GM10248 (cell line): ENCODE measurements at regions not wholly inside any gene's neighbourhood (a gene's known extent, or its start where the extent isn't known, plus 50 kb on each side); places are given as distances from the start of the nearest gene placed in this dataset.
"Not testable (repeated sequence)": the region's sequence is repeated elsewhere in the genome, so short reads cannot be mapped to it uniquely, and the experiment has no call there.

ENCODE experiments used
- CTCF ChIA-PET: fragments of 300-600 bp; sonication (Branson Sonifier 250); formaldehyde crosslinking; extraction: SDS; loops from one replicate; lab custom pipeline; 2021; ENCODE audit warnings: antibody characterized with exemption; lab: Yijun Ruan, JAX
- POLR2A ChIA-PET: fragments of 350-650 bp; sonication (Branson Sonifier 250); formaldehyde crosslinking; extraction: SDS; loops from one replicate; lab custom pipeline; 2020; ENCODE audit warnings: antibody characterized with exemption; lab: Yijun Ruan, JAX
- DNase-seq: peaks from one replicate; pipeline ENCODE4 v3.0.0; 2012; ENCODE audit errors: extremely low spot score
- TF ChIP-seq, protein P1 (sequence below): IDR thresholded peaks from 2 replicates; pipeline ENCODE4 v1.5.1; 2012; ENCODE audit warnings: mild to moderate bottlenecking, low read depth; ENCODE audit errors: extremely low read depth, missing control alignments, control extremely low read depth

DNA sequence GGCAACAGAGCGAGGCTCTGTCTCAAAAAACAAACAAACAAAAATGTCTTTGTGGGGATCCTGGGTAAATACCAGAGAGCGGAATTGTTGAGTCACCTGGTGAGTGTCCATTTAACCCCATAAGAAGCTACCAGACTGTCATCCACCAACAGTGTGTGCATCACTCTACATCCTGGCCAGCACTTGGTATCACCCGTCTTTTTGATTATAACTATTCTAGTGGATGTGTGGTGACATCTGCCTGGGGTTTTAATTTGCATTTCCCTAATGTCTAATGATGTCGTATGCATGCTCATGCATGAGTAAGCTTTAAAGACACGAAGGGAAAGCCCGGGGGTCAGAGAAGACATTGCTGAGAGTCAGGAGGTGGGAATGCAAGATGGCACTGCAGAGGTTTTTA is 126.7 kb upstream of the MRI1 start:
- ChIA-PET POLR2A (no interaction called here), CTCF (no interaction called here)
- TF ChIP-seq, protein P1, sequence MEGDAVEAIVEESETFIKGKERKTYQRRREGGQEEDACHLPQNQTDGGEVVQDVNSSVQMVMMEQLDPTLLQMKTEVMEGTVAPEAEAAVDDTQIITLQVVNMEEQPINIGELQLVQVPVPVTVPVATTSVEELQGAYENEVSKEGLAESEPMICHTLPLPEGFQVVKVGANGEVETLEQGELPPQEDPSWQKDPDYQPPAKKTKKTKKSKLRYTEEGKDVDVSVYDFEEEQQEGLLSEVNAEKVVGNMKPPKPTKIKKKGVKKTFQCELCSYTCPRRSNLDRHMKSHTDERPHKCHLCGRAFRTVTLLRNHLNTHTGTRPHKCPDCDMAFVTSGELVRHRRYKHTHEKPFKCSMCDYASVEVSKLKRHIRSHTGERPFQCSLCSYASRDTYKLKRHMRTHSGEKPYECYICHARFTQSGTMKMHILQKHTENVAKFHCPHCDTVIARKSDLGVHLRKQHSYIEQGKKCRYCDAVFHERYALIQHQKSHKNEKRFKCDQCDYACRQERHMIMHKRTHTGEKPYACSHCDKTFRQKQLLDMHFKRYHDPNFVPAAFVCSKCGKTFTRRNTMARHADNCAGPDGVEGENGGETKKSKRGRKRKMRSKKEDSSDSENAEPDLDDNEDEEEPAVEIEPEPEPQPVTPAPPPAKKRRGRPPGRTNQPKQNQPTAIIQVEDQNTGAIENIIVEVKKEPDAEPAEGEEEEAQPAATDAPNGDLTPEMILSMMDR = no peak
- no peak for DNase-seq

DNA sequence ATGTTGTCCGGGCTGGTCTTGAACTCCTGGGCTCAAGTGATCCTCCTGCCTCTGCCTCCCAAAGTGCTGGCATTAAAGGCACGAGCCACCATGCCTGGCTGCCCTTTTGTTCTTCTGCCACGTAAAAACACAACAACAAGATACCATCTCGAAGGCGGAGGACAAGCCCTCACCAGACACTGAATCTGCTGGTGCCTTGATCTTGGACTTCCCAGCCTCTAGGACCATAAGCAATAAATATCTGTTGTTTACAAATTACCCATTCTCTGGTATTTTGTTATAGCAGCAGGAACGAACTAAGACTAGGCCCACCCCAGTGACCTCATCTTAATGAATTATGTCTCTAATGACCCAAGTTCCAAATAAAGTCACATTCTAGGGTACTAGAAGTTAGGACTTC is 128.4 kb upstream of the CACNA1A start:
- DNase-seq = no peak
- CTCF ChIA-PET = no interaction called here
- TF ChIP-seq, protein P1 = no peak
- POLR2A ChIA-PET = no interaction called here

DNA sequence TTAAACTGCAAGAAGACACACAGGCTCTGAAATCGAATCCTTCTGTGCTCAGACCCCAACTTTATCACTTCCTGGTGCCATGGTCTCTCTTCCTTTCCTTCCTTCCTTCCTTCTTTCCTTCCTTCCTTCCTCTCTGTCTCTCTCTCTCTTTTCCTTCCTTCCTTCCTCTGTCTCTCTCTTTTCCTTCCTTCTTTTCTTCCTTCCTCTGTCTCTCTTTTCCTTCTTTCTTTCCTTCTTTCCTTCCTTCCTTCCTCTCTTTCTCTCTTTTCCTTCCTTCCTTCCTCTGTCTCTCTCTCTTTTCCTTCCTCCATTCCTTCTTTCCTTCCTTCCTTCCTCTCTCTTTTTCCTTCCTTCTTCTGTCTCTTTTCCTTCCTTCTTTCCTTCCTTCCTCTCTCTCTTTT is 127.2 kb upstream of the CACNA1A start:
- POLR2A ChIA-PET = no interaction called here
- no peak for DNase-seq
- TF ChIP-seq, protein P1 = no peak
- CTCF ChIA-PET = no interaction called here

DNA sequence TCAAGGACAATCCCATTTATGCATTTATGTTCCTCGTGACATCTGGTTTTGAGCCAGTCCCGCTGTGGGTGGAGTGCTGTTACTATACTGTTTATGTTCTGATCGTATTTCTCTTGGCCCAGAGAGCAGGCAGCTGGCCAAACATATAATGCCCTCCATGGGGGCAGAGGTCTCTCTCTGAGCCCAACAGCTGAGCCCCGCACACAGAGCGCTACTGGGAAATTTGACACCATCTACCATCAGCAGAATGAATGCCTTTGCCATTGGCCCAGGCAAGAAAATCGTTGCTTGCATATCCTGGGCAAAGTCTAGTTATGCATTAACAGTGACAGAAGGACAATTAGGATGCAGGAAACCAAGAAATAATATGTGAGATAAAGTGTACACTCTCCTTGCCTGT is 126.8 kb upstream of the CACNA1A start:
- DNase-seq = no peak
- CTCF ChIA-PET = no interaction called here
- TF ChIP-seq, protein P1 = no peak
- POLR2A ChIA-PET = no interaction called here

DNA sequence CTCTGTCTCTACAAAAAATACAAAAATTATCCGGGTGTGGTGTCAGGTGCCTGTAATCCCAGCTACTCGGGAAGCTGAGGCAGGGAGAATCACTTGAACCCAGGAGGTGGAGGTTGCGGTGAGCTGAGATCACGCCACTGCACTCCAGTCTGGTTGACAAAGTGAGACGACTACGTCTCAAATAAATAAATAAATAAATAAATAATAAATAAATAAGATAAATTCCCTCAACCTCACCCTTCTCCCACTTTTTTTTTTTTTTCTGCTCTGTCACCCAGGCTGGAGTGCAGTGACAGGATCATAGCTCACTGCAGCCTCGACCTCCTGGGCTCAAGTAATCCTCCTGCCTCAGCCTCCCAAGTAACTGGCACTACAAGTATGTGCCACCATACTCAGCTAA is 125.9 kb upstream of the CACNA1A start:
- DNase-seq, POLR2A ChIA-PET, CTCF ChIA-PET: not testable (repeated sequence)

DNA sequence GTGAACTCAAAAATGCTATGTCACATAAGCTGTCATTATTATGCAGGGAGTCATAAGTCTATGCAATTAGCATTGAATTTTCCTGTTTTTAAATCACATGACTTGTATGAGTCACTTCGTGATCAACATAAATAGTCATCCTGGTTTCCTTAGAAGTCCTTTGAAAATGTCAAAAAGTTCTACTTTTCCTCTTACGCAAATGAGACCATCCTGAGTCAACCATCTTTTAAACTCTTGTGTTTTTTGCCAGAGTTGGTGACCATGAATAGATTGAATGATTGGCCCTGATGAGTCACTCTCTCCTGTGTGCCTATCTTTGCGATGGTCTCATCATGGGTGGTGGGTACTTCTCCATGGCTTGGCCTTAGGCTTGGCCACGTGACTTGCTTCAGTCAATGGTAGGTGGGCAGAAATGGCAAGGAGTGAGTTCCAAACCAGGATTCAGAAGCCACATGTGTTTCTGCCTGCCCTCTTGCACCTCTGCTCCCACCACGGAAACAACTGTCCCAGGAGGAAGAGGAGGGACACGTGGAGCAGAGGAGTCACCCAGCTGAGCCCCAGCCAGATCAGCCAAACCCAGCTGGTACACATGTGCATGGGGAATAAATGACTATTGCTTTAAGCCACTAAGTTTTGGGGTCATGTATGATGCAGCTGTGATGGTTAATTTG is 123.5 kb upstream of the CACNA1A start:
- DNase-seq = no peak
- TF ChIP-seq, protein P1 = no peak
- CTCF ChIA-PET = no interaction called here
- POLR2A ChIA-PET = no interaction called here

DNA sequence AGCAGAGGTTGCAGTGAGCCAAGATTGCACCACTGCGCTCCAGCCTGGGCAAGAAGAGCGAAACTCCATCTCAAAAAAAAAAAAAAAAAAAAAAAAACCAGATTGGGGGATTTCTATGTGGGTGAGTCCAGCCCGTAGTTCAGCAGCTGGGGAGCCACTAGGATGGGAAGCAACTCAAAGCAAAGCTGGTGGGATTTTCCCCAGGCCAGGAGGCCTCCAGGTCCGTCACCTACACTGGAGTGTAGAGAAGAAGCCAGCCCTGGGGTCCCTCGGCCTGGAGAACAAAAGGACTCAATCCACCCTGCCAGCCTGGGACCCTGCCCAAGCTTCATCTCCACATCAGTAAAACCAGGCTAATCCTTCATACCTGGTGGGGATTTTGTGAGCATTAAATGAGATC is 121.3 kb upstream of the CACNA1A start:
- ChIA-PET POLR2A (no interaction called here), CTCF (no interaction called here)
- DNase-seq = no peak
- TF ChIP-seq, protein P1 = no peak
